IMR-90 (cell line): ENCODE measurements at regions not wholly inside any gene's neighbourhood (a gene's known extent, or its start where the extent isn't known, plus 50 kb on each side); places are given as distances from the start of the nearest gene placed in this dataset.

ENCODE experiments used
- ATAC-seq: fragments of 200-7000 bp; cut with Tn5 transposase; 2 replicates; pipeline ENCODE4 v1.9.1; 2020; ENCODE audit warnings: low read depth, mild to moderate bottlenecking, moderate library complexity
- BruUV-seq: library from RNA; stranded (reverse); fragments of 400-500 nt; replicated peaks from 2 replicates; lab custom pipeline; 2021; lab: Mats Ljungman, UMichigan
- CTCF ChIA-PET: fragments of 300-600 bp; formaldehyde crosslinking; extraction: SDS; loops from one replicate; lab custom pipeline; 2021; ENCODE audit warnings: antibody characterized with exemption; lab: Yijun Ruan, JAX
- POLR2A ChIA-PET: fragments of 300-600 bp; sonication (Branson Sonifier 250); formaldehyde crosslinking; loops from one replicate; lab custom pipeline; 2022; ENCODE audit warnings: antibody characterized with exemption; ENCODE audit not compliant: unreplicated experiment; lab: Charles Lee
- DNase-seq: peaks from one replicate; pipeline ENCODE4 v3.0.0; 2013
- H2AFZ ChIP-seq: replicated peaks from 2 replicates; pipeline ENCODE3; 2013; ENCODE audit warnings: low read length, mild to moderate bottlenecking; ENCODE audit not compliant: poor library complexity
- H2AK5ac ChIP-seq: 2 replicates; pipeline ENCODE4 v1.6.1; 2013; ENCODE audit warnings: low read depth, low read length, inconsistent platforms
- H2AK9ac ChIP-seq: replicated peaks from 2 replicates; pipeline ENCODE3; 2013; ENCODE audit warnings: mild to moderate bottlenecking, low read depth, low read length, moderate library complexity; ENCODE audit not compliant: poor library complexity
- H2BK120ac ChIP-seq: 2 replicates; pipeline ENCODE4 v1.6.1; 2013; ENCODE audit warnings: low read depth, low read length, inconsistent platforms
- H2BK15ac ChIP-seq: 3 replicates; pipeline ENCODE4 v1.6.1; 2013; ENCODE audit warnings: low read depth, low read length, inconsistent platforms
- H2BK20ac ChIP-seq: 2 replicates; pipeline ENCODE4 v1.6.1; 2013; ENCODE audit warnings: low read depth, mild to moderate bottlenecking, inconsistent platforms, low read length, moderate library complexity
- H2BK5ac ChIP-seq: 2 replicates; pipeline ENCODE4 v1.6.1; 2013; ENCODE audit warnings: mild to moderate bottlenecking, low read depth, low read length, inconsistent platforms; ENCODE audit not compliant: poor library complexity, severe bottlenecking
- H3K14ac ChIP-seq: replicated peaks from 2 replicates; pipeline ENCODE4 v1.6.1; 2013; ENCODE audit warnings: low read depth, low read length, inconsistent platforms
- H3K18ac ChIP-seq: 2 replicates; pipeline ENCODE4 v1.6.1; 2013; ENCODE audit warnings: low read depth, low read length, control low read depth
- H3K23ac ChIP-seq: 2 replicates; pipeline ENCODE4 v1.6.1; 2013; ENCODE audit warnings: low read depth, low read length, inconsistent platforms
- H3K27ac ChIP-seq: 2 replicates; pipeline ENCODE4 v1.5.1; 2013; ENCODE audit warnings: mild to moderate bottlenecking, control low read depth, low read length; ENCODE audit not compliant: insufficient read depth
- H3K27me3 ChIP-seq: 2 replicates; pipeline ENCODE4 v1.6.1; 2013; ENCODE audit warnings: low read length; ENCODE audit not compliant: control insufficient read depth, insufficient read depth
- H3K36me3 ChIP-seq: 2 replicates; pipeline ENCODE4 v1.6.1; 2013; ENCODE audit warnings: low read length, mixed read lengths; ENCODE audit not compliant: control insufficient read depth, insufficient read depth
- H3K4ac ChIP-seq: 2 replicates; pipeline ENCODE4 v1.6.1; 2013; ENCODE audit warnings: low read depth, low read length, inconsistent platforms
- H3K4me1 ChIP-seq: 2 replicates; pipeline ENCODE4 v1.6.1; 2013; ENCODE audit warnings: low read length, mixed read lengths; ENCODE audit not compliant: control insufficient read depth, insufficient read depth
- H3K4me2 ChIP-seq: 2 replicates; pipeline ENCODE4 v1.6.1; 2013; ENCODE audit warnings: low read depth, mild to moderate bottlenecking, control low read depth, low read length, moderate library complexity
- H3K4me3 ChIP-seq: 2 replicates; pipeline ENCODE4 v1.5.1; 2013; ENCODE audit warnings: low read depth, mild to moderate bottlenecking, control low read depth, low read length, moderate library complexity; ENCODE audit not compliant: insufficient read depth
- H3K56ac ChIP-seq: 2 replicates; pipeline ENCODE4 v1.6.1; 2013; ENCODE audit warnings: low read length, inconsistent platforms; ENCODE audit not compliant: insufficient read depth; ENCODE audit errors: extremely low read depth
- H3K79me1 ChIP-seq, 2 experiments: 2 replicates each; pipeline ENCODE4 v1.6.1; 2013; ENCODE audit warnings: low read length in 2 of 2, inconsistent platforms in 1 of 2, low read depth in 1 of 2
- H3K9ac ChIP-seq: 2 replicates; pipeline ENCODE4 v1.6.1; 2013; ENCODE audit warnings: low read depth, low read length, control low read depth
- H3K9me1 ChIP-seq: 2 replicates; pipeline ENCODE4 v1.6.1; 2013; ENCODE audit warnings: low read length, inconsistent platforms; ENCODE audit not compliant: insufficient read depth
- H3K9me3 ChIP-seq: 2 replicates; pipeline ENCODE4 v1.6.1; 2013; ENCODE audit warnings: low read length; ENCODE audit not compliant: control insufficient read depth, insufficient read depth
- H4K20me1 ChIP-seq: 2 replicates; pipeline ENCODE4 v1.6.1; 2013; ENCODE audit warnings: low read length, inconsistent platforms; ENCODE audit not compliant: insufficient read depth
- H4K5ac ChIP-seq: 2 replicates; pipeline ENCODE4 v1.6.1; 2013; ENCODE audit warnings: mild to moderate bottlenecking, low read depth, low read length, control low read depth
- H4K8ac ChIP-seq, 2 experiments: 2 replicates each; pipeline ENCODE4 v1.6.1; 2013; ENCODE audit warnings: low read depth in 2 of 2, low read length in 2 of 2, control low read depth in 1 of 2, inconsistent platforms in 1 of 2
- H4K91ac ChIP-seq: 2 replicates; pipeline ENCODE4 v1.6.1; 2013; ENCODE audit warnings: low read depth, low read length, inconsistent platforms; ENCODE audit not compliant: insufficient read depth
- BHLHE40 ChIP-seq: fragments of 150-350 bp; IDR thresholded peaks from 2 replicates; pipeline ENCODE4 v1.6.1; 2016; ENCODE audit warnings: mild to moderate bottlenecking, low read depth, low read length
- MAZ ChIP-seq: IDR thresholded peaks from 2 replicates; pipeline ENCODE4 v1.6.1; 2012; ENCODE audit warnings: low read depth, mild to moderate bottlenecking, low read length, improper control_type of control experiment, moderate library complexity, borderline replicate concordance
- NFE2L2 ChIP-seq: fragments of 150-350 bp; IDR thresholded peaks from 2 replicates; pipeline ENCODE4 v1.6.1; 2016; ENCODE audit warnings: low read depth, mild to moderate bottlenecking, low read length
- RFX5 ChIP-seq: IDR thresholded peaks from 2 replicates; pipeline ENCODE4 v1.8.0; 2012; ENCODE audit warnings: low read depth, mild to moderate bottlenecking, low read length, moderate library complexity
- SMC3 ChIP-seq: fragments of 150-350 bp; IDR thresholded peaks from 2 replicates; pipeline ENCODE4 v1.6.1; 2016; ENCODE audit warnings: low read depth, mild to moderate bottlenecking, antibody characterized with exemption, low read length, moderate library complexity
- WGBS, 2 experiments: methylation state at CpG; one replicate each; pipeline versions ENCODE4 v1.1.5 to v1.1.7; 2013; ENCODE audit warnings: missing lambda C conversion rate in 2 of 2; ENCODE audit not compliant: insufficient read length in 1 of 2; ENCODE audit errors: extremely low coverage in 2 of 2; 5-methylcytosine and 5-hydroxymethylcytosine counted together
- dilution Hi-C: fragments of 300-500 bp; cut with HindIII; formaldehyde crosslinking; loops from one replicate; pipeline ENCODE4 v1.14.3; 2018; ENCODE audit warnings: low sequenced_read_pairs; ENCODE audit not compliant: unreplicated experiment
- in situ Hi-C: fragments of 300-500 bp; cut with MboI; formaldehyde crosslinking; loops from 3 replicates; pipeline ENCODE4 v1.14.3; 2019; ENCODE audit warnings: low sequenced_read_pairs, inconsistent platforms, mixed read lengths
- intact Hi-C: fragments of 100-400 bp; cut with micrococcal nuclease; formaldehyde crosslinking; loops from 2 replicates; pipeline ENCODE4 v1.10.0; 2022

DNA sequence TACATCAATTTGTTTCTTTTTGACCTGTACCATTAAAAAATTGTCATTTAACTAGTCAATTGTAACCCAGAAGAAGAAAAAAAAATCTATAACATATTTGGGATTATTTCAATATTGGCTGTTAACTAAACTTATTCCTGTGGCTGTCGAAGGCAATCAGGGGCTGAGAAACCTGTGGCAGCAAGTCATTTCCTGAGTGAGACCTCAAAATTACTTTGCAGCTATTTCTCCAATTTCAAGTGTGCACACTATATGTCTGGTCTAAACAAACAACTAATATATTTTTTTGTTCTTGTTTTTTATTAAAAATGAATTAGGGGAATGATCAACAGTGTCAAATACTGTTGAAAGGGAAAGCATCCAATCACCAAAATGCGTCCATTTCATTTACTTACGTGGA is 1357.6 kb upstream of the B3GALT2 start:
- H2BK120ac ChIP-seq: no peak overlapping the region
- in situ Hi-C loops: no loop called here
- H4K20me1 ChIP-seq: no peaks in the 10 kb centered on the region
- H4K91ac ChIP-seq: no peak overlapping the region
- POLR2A ChIA-PET: no interaction called here
- no peaks in the 10 kb centered on the region for H3K4me1 ChIP-seq
- H3K56ac ChIP-seq: no peak overlapping the region
- H2BK5ac ChIP-seq: no peak overlapping the region
- H3K18ac ChIP-seq: no peak overlapping the region
- H3K9me1 ChIP-seq: no peaks in the 10 kb centered on the region
- no peak overlapping the region for H3K4me3 ChIP-seq
- intact Hi-C loops: no loop called here
- BruUV-seq: no TSS peak
- H2BK15ac ChIP-seq: no peak overlapping the region
- no peak for DNase-seq
- no CpG with 5 or more reads among the region's 3 CpGs for WGBS, 2 experiments
- no peaks in the 10 kb centered on the region for H3K27me3 ChIP-seq
- CTCF ChIA-PET: no interaction called here
- H3K4ac ChIP-seq: no peak overlapping the region
- no peak overlapping the region for H3K27ac ChIP-seq
- H2AK5ac ChIP-seq: no peak overlapping the region
- no peak overlapping the region for H2AFZ ChIP-seq
- no peak overlapping the region for H4K8ac ChIP-seq
- no peaks in the 10 kb centered on the region for H3K36me3 ChIP-seq
- no peak for ATAC-seq
- no peaks in the 10 kb centered on the region for H3K9me3 ChIP-seq
- dilution Hi-C loops: no loop called here
- H3K4me2 ChIP-seq: no peak overlapping the region
- H4K5ac ChIP-seq: no peak overlapping the region
- H3K79me1 ChIP-seq: no peaks in the 10 kb centered on the region
- TF ChIP-seq NFE2L2 (no peak), MAZ (no peak), RFX5 (no peak), SMC3 (no peak), BHLHE40 (no peak)
- no peak overlapping the region for H3K23ac ChIP-seq
- H3K9ac ChIP-seq: no peak overlapping the region
- H2AK9ac ChIP-seq: no peak overlapping the region
- no peak overlapping the region for H3K14ac ChIP-seq
- H2BK20ac ChIP-seq: no peak overlapping the region
